ENCODE measurements at regions not wholly inside any gene's neighbourhood (a gene's known extent, or its start where the extent isn't known, plus 50 kb on each side); places are given as distances from the start of the nearest gene placed in this dataset.
"Not testable (repeated sequence)": the region's sequence is repeated elsewhere in the genome, so short reads cannot be mapped to it uniquely, and the experiment has no call there.

GRCh38 chr2:393711-394696 lies 106.1 kb upstream of the ALKAL2 start:
- DNase-seq = peak; percentile 34 to 35

- no peak for DNase-seq
These were observed 105.0 kb upstream of the ALKAL2 start for GRCh38 chr2:392926-393280.

- DNase-seq = no peak
These were observed 104.5 kb upstream of the ALKAL2 start for GRCh38 chr2:392181-392925.

- no peak for DNase-seq
These were observed 103.8 kb upstream of the ALKAL2 start for GRCh38 chr2:391696-392095.

- DNase-seq = no peak
These were observed 103.1 kb upstream of the ALKAL2 start for GRCh38 chr2:390959-391358.

GRCh38 chr2:389985-390384 lies 102.1 kb upstream of the ALKAL2 start:
- DNase-seq = not testable (repeated sequence)

GRCh38 chr2:388752-389151 lies 100.9 kb upstream of the ALKAL2 start:
- DNase-seq = not testable (repeated sequence)

- DNase-seq = no peak
These were observed 100.1 kb upstream of the ALKAL2 start for GRCh38 chr2:387980-388421.

- DNase-seq = no peak
These were observed 98.7 kb upstream of the ALKAL2 start for GRCh38 chr2:386406-387103.

GRCh38 chr2:385785-386184 lies 97.9 kb upstream of the ALKAL2 start:
- no peak for DNase-seq

- no peak for DNase-seq
These were observed 97.2 kb upstream of the ALKAL2 start for GRCh38 chr2:385061-385460.

- no peak for DNase-seq
These were observed 96.0 kb upstream of the ALKAL2 start for GRCh38 chr2:383888-384287.

- no peak for DNase-seq
These were observed 95.3 kb upstream of the ALKAL2 start for GRCh38 chr2:383178-383577.

- no peak for DNase-seq
These were observed 94.8 kb upstream of the ALKAL2 start for GRCh38 chr2:382728-383022.

GRCh38 chr2:381941-382727 lies 94.2 kb upstream of the ALKAL2 start:
- no peak for DNase-seq

GRCh38 chr2:381181-381580 lies 93.3 kb upstream of the ALKAL2 start:
- no peak for DNase-seq

GRCh38 chr2:380772-381171 lies 92.9 kb upstream of the ALKAL2 start:
- DNase-seq = no peak

GRCh38 chr2:380221-380620 lies 92.3 kb upstream of the ALKAL2 start:
- no peak for DNase-seq

- DNase-seq = no peak
These were observed 91.9 kb upstream of the ALKAL2 start for GRCh38 chr2:379778-380177.

GRCh38 chr2:378364-378763 lies 90.5 kb upstream of the ALKAL2 start:
- no peak for DNase-seq

GRCh38 chr2:377414-377813 lies 89.5 kb upstream of the ALKAL2 start:
- DNase-seq = no peak

GRCh38 chr2:375956-376307 lies 88.0 kb upstream of the ALKAL2 start:
- no peak for DNase-seq

Measured in stimulated activated CD4-positive, alpha-beta T cell treated with anti-CD3 and anti-CD28 coated beads, Interleukin-2, amount 100 ng/mL, for 48 hours (primary cell).